OCI-LY3 (cell line): ENCODE measurements at regions not wholly inside any gene's neighbourhood (a gene's known extent, or its start where the extent isn't known, plus 50 kb on each side); places are given as distances from the start of the nearest gene placed in this dataset.

Experiments used
- CTCF ChIP-seq: fragments of 200-600, 300-600 bp; sonication (generic); IDR thresholded peaks from 2 replicates; pipeline ENCODE4 v1.5.1; 2014; ENCODE audit warnings: antibody characterized with exemption, low read length, low read depth
- EZH2phosphoT487 ChIP-seq: fragments of 200-600 bp; shearing (Covaris generic); IDR thresholded peaks from 2 replicates; pipeline ENCODE4 v1.6.1; 2018; ENCODE audit warnings: antibody characterized with exemption, mixed run types, low read depth

GRCh38 chr22:17271711-17272451 is 52.6 kb upstream of the ADA2 start:
- TF ChIP-seq CTCF (no peak; the same call in 1 of the 2 replicates), EZH2phosphoT487 (no peak)
